ENCODE measurements at regions not wholly inside any gene's neighbourhood (a gene's known extent, or its start where the extent isn't known, plus 50 kb on each side); places are given as distances from the start of the nearest gene placed in this dataset.

- TF ChIP-seq MZF1 (tag by site-specific recombination; IDR thresholded peaks at IDR 0.05; ENCODE audit: borderline replicate concordance) (no peak), ZNF324 (tag by site-specific recombination; IDR thresholded peaks at IDR 0.05) (no peak), PRDM1 (tag by site-specific recombination; IDR thresholded peaks at IDR 0.05) (no peak)
Measured at GRCh38 chr5:148002451-148002850, 61.3 kb upstream of the SPINK5 start (continued).

DNA sequence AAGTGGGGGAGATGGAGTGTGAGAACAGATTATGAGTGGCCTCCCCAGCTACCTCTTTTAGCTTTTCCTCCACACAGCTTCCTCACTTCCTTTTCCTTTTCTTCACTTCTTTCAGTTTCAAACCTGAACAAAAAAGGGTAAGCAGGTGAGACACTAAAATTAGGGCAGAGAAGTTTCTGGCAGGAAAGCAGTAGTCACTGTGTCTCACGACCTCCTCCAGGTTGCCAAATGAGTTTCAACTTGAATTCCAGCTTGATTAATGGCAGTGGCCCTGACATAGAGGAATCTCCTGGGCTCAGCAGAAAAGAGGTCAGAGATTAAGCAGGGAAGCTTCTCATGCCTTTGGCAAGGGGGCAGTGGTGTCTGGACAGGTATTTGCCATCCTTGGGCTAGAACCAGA, 63.7 kb upstream of the SPINK5 start:
- H3K9me3 ChIP-seq (ENCODE audit: control insufficient read depth, insufficient read depth, low read depth, low read length), result no peaks in the 10 kb centered on the region
- H3K36me3 ChIP-seq (ENCODE audit: control insufficient read depth in 2 of 2, insufficient read depth in 1 of 2, low read length in 2 of 2), result no peaks in the 10 kb centered on the region
- ChIA-PET CTCF (interaction anchor here (0.6 kb wide), 1 partner anchor 142 kb away, joined by 3 read pairs; no protein-coding TSS in a partner anchor), POLR2A (no interaction called here)
- TF ChIP-seq ZNF521 (tag by site-specific recombination; IDR thresholded peaks at IDR 0.05) (no peak), ZNF2 (tag by site-specific recombination; IDR thresholded peaks at IDR 0.05) (no peak), ZSCAN30 (tag by site-specific recombination; IDR thresholded peaks at IDR 0.05) (no peak), BCL11B (tag by site-specific recombination; IDR thresholded peaks at IDR 0.05; ENCODE audit: low read depth) (no peak), ZNF184 (tag by site-specific recombination; IDR thresholded peaks at IDR 0.05) (no peak), TRIM28 (IDR thresholded peaks at IDR 0.05; ENCODE audit: borderline replicate concordance, low read length) (no peak)
- H3K4me1 ChIP-seq (ENCODE audit: control insufficient read depth, insufficient read depth, low read length), result no peaks in the 10 kb centered on the region
- H3K27ac ChIP-seq (ENCODE audit: extremely low read depth, low read depth, low read length), result no peak overlapping the region
- no peak overlapping the region for H3K4me3 ChIP-seq (ENCODE audit: low read depth, low read length)

GRCh38 chr5:147998704-147999103, 65.1 kb upstream of the SPINK5 start:
- Histone ChIP-seq H3K27ac (ENCODE audit: extremely low read depth, low read depth, low read length) (no peak overlapping the region), H3K4me1 (ENCODE audit: control insufficient read depth, insufficient read depth, low read length) (no peaks in the 10 kb centered on the region), H3K4me3 (ENCODE audit: low read depth, low read length) (no peak overlapping the region), H3K9me3 (ENCODE audit: control insufficient read depth, insufficient read depth, low read depth, low read length) (no peaks in the 10 kb centered on the region), H3K36me3 (ENCODE audit: control insufficient read depth in 2 of 2, insufficient read depth in 1 of 2, low read length in 2 of 2) (no peaks in the 10 kb centered on the region)
- CTCF ChIA-PET, result no interaction called here
- POLR2A ChIA-PET, result no interaction called here
- TF ChIP-seq, protein P1, sequence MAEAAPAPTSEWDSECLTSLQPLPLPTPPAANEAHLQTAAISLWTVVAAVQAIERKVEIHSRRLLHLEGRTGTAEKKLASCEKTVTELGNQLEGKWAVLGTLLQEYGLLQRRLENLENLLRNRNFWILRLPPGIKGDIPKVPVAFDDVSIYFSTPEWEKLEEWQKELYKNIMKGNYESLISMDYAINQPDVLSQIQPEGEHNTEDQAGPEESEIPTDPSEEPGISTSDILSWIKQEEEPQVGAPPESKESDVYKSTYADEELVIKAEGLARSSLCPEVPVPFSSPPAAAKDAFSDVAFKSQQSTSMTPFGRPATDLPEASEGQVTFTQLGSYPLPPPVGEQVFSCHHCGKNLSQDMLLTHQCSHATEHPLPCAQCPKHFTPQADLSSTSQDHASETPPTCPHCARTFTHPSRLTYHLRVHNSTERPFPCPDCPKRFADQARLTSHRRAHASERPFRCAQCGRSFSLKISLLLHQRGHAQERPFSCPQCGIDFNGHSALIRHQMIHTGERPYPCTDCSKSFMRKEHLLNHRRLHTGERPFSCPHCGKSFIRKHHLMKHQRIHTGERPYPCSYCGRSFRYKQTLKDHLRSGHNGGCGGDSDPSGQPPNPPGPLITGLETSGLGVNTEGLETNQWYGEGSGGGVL (tag by site-specific recombination; IDR thresholded peaks at IDR 0.05), result no peak
- TF ChIP-seq ZNF18 (tag by site-specific recombination; IDR thresholded peaks at IDR 0.05), result no peak
- TF ChIP-seq ZNF571 (tag by site-specific recombination; IDR thresholded peaks at IDR 0.05), result no peak
- TF ChIP-seq ZNF184 (tag by site-specific recombination; IDR thresholded peaks at IDR 0.05), result no peak
- no peak for TF ChIP-seq ZNF610 (tag by site-specific recombination; IDR thresholded peaks at IDR 0.05; ENCODE audit: borderline replicate concordance)
- TF ChIP-seq ZNF529 (tag by site-specific recombination; IDR thresholded peaks at IDR 0.05; ENCODE audit: insufficient replicate concordance), result no peak
- no peak for TF ChIP-seq ZNF121 (tag by site-specific recombination; IDR thresholded peaks at IDR 0.05)
- TF ChIP-seq ZNF174 (tag by site-specific recombination; IDR thresholded peaks at IDR 0.05), result no peak
- no peak for TF ChIP-seq ZNF561 (tag by site-specific recombination; IDR thresholded peaks at IDR 0.05; ENCODE audit: borderline replicate concordance)
- TF ChIP-seq ZNF202 (tag by site-specific recombination; IDR thresholded peaks at IDR 0.05; ENCODE audit: borderline replicate concordance), result no peak
- no peak for TF ChIP-seq SCRT2 (tag by site-specific recombination; IDR thresholded peaks at IDR 0.05)
- no peak for TF ChIP-seq KLF7 (tag by site-specific recombination; IDR thresholded peaks at IDR 0.05; ENCODE audit: borderline replicate concordance)
- TF ChIP-seq ZNF670 (tag by site-specific recombination; IDR thresholded peaks at IDR 0.05; ENCODE audit: low read depth), result no peak
- TF ChIP-seq ZNF10 (tag by site-specific recombination; IDR thresholded peaks at IDR 0.05), result no peak

All from HEK293 (cell line).